ENCODE measurements at regions not wholly inside any gene's neighbourhood (a gene's known extent, or its start where the extent isn't known, plus 50 kb on each side); places are given as distances from the start of the nearest gene placed in this dataset.
"Not testable (repeated sequence)": the region's sequence is repeated elsewhere in the genome, so short reads cannot be mapped to it uniquely, and the experiment has no call there.

DNA sequence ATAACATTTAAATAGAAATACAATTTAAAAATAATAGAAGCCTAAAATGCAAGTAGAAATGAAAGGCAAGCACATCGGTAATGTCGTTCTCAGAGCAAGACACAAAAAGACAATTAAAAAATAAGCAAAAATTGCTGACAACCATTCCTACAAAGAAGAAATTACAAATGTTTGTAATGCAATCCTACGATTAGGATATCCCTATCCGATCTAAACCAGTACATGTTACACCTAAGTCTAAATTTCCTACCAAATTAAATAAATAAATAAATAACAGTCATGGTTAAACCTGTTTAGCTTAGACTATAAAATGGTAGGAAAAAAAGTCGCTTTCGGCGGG is 90.0 kb downstream of the ANXA2R start:
- no peak for DNase-seq (ENCODE audit: low read depth in 1 of 2, low spot score in 1 of 2)

GRCh38 chr5:42949348-42950115 is 90.6 kb downstream of the ANXA2R start:
- peak; percentile 26 to 30 for DNase-seq (ENCODE audit: low read depth in 1 of 2, low spot score in 1 of 2)

GRCh38 chr5:42948961-42949347 is 91.2 kb downstream of the ANXA2R start:
- DNase-seq (ENCODE audit: low read depth in 1 of 2, low spot score in 1 of 2), result no peak

DNA sequence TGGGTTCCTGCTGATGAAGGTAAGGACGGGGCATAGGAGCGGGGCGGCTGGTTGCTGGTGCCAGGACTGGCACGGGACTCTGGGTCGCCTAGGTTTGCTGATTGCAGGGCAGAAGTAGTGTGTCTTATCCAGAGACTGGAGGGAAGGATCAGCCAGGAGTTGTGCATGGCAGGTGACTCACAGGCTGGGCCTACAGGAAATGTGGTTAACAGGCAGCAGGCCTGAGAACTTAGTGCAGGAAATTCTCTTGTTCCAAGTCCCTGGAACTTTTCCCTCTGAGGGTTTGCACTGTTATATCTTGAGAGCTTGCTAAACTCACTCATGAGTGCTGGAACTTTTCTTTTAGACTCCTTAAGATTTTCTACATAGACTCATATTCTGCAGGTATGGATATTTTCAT is 95.1 kb downstream of the ANXA2R start:
- no peak for DNase-seq (ENCODE audit: low read depth in 1 of 2, low spot score in 1 of 2)

GRCh38 chr5:42943931-42944631 is 96.0 kb downstream of the ANXA2R start:
- no peak for DNase-seq (ENCODE audit: low read depth in 1 of 2, low spot score in 1 of 2)

- DNase-seq (ENCODE audit: low read depth in 1 of 2, low spot score in 1 of 2), result no peak
These were observed 99.3 kb downstream of the ANXA2R start for GRCh38 chr5:42940853-42941252.

GRCh38 chr5:42932011-42932410 is 108.1 kb downstream of the ANXA2R start:
- DNase-seq (ENCODE audit: low read depth in 1 of 2, low spot score in 1 of 2), result not testable (repeated sequence)

GRCh38 chr5:42931451-42931850 is 108.7 kb downstream of the ANXA2R start:
- DNase-seq (ENCODE audit: low read depth in 1 of 2, low spot score in 1 of 2), result not testable (repeated sequence)

DNA sequence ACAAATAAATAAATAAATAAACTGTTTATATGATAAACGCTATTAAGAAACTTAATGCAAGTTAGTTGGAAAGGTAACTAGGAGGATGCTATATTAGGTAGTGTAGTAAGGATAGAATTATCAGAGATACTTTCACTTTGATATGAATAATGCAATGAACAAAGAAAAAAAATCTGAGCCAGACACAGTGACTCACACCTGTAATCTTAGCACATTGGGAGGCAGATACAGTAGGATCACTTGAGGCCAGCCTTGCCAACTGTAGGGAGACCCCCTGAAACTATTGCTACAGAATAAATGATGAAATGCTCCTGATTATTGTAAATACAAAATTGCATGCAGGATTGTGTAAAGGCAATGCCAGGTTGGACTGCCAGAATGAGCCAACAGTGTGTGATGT is 109.2 kb downstream of the ANXA2R start:
- no peak for DNase-seq (ENCODE audit: low read depth in 1 of 2, low spot score in 1 of 2)

- DNase-seq (ENCODE audit: low read depth in 1 of 2, low spot score in 1 of 2), result no peak
These were observed 110.2 kb downstream of the ANXA2R start for GRCh38 chr5:42929871-42930270.

- DNase-seq (ENCODE audit: low read depth in 1 of 2, low spot score in 1 of 2), result no peak
These were observed 112.4 kb downstream of the ANXA2R start for GRCh38 chr5:42927730-42928129.

- DNase-seq (ENCODE audit: low read depth in 1 of 2, low spot score in 1 of 2), result no peak
These were observed 113.0 kb upstream of the SELENOP start for GRCh38 chr5:42924686-42925085.

DNA sequence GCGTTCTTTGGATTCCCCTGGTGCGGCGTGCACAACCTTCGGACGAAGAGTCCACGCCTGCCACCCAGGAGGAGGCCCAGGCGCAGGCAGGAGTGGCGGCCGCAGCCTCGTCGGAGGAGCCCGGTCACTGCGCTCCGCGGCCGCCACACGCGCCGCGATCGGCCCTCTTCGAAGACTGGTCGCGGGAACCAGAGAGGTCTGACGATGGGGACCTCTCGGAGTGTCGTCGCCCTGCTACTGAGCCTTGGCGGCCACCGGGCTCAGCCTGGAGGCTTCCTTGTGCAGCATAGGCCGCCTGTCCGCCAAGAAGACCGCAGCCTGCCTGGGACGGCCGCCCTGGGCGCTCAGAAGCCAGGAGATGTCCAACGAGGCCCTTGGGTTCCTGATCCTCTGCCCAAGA is 112.5 kb upstream of the SELENOP start:
- DNase-seq (ENCODE audit: low read depth in 1 of 2, low spot score in 1 of 2), result no peak

DNA sequence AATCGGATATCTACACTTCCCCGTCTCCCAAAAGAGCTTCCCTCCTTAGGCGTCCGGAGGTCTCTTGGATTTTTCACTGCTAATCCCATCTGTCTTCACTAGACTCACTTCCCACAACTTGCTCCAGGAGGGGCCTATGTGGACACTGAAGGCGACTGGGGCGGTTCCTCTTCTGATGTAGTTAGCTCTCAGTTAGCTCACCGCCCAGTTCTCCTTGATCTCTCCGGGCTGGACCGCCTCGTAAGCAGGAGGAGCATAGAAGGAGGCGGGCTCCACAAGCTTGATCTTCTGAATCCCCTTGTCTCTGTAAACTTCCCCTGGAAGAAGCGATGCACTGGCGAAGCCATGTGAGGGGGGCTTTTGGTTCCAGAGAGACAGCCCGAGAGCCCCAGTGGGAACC is 112.0 kb upstream of the SELENOP start:
- no peak for DNase-seq (ENCODE audit: low read depth in 1 of 2, low spot score in 1 of 2)

DNA sequence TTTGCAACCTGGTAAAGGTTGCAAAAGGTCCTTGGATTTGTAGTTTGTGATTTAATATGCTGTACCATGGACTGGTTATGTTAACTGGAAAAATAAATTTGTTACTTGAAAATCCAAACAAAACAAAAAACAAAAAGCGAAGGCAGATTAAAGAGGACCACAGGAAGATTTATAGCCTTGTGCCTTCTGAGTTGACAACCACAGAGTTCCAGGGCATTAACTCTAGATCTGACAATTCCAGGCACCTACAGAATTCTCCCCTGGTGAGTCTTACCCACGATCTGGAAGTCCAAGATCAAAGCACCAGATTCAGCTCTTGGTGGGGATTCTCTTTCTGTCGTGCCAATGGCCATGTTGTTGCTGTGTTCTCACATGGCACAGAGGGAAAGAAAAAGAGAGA is 107.9 kb upstream of the SELENOP start:
- no peak for DNase-seq (ENCODE audit: low read depth in 1 of 2, low spot score in 1 of 2)

DNA sequence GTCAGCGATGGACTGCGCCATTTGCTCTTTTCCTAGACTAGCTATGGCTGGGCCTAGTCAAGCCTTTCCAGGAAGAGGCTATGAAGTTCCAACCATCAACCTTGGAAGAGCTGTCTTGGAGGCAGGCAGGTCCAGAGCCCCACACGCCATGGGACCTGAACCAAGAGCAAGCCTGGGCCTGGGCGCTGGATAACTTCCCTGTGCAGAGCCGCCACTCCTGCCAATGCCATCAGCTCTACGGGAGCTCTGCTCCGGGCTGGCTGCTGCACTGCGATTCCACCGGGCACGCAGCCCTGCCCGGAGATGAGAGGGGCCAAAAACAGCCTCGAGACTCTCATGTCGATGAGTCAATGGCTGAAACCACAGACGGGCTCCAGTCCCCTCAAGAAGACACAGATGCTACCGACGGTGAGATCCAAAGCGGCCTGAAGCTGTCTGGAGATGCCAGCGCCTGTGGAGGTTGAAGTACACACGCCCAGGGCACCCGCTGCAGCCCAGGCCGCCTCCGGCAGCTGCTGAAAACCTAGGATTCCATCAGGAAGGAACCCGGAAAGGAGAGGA is 103.7 kb upstream of the SELENOP start:
- no peak for DNase-seq (ENCODE audit: low read depth in 1 of 2, low spot score in 1 of 2)

GRCh38 chr5:42912184-42912798 is 100.6 kb upstream of the SELENOP start:
- peak in 1 of 2 donors; percentile 25 for DNase-seq (ENCODE audit: low read depth in 1 of 2, low spot score in 1 of 2)

DNA sequence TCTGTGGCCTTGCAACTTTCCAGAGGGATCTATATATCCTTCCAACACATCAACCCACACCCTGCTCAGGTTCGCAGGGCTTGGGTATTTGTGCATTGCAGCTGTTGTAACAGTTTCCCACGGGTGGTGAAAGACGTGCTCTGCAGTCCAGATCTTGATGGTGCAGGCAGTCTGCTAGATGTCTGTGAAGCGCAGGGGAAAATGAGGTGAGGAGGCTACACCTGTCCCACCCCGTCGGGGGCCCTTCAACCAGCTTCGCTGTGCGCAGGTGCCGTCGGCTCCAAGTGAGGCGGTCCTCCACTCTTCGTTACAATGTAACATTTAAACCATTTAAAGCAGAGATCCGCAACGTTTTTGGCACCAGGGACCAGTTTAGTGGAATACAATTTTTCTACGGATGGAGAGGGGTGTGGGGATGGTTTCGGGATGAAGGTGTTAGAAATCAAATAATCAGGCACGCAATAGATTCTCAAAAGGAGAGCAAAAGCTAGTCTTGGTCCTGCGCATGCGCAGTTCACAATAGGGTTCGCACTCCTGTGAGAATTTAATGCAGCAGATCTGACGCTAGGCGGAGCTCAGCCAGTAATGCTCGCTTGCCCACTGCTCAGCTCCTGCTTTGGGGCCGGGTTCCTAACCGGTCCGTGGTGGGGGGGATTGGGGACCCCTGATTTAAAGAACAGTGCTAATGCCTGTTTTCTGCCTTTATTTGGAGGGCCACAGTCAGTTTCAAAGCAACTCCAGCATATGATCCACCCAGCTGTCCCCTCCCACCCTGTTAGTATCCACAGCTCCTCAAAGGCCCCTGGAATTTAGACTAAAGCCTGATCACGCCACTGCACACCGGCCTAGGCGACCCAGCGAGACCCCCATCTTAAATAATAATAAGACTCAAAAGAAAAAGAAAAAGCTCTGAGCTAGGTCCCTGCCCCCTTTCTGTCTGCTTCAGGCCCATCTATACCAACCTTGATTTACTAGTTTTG is 97.1 kb upstream of the SELENOP start:
- DNase-seq (ENCODE audit: low read depth in 1 of 2, low spot score in 1 of 2), result peak; percentile 73 to 90

DNA sequence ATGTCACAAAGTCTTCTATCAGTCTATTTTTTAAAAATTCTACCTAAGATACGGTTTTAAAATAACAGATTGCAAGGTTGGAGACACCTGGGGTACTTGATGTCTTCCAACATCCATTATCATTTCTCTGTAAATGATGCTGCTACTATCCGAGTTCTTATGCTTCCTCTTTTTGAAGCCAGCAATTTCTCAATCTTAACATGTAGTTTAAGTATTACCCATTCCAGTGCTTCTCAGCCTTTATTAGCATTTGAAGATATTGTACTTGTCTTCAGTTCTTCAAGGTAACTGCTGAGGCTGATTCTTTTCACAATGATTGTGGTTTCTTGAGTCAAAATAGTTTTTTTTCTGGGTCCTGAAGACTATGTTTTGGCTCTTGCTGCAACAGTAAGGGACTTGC is 96.4 kb upstream of the SELENOP start:
- DNase-seq (ENCODE audit: low read depth in 1 of 2, low spot score in 1 of 2), result no peak

- DNase-seq (ENCODE audit: low read depth in 1 of 2, low spot score in 1 of 2), result no peak
These were observed 94.1 kb upstream of the SELENOP start for GRCh38 chr5:42905827-42906226.

DNA sequence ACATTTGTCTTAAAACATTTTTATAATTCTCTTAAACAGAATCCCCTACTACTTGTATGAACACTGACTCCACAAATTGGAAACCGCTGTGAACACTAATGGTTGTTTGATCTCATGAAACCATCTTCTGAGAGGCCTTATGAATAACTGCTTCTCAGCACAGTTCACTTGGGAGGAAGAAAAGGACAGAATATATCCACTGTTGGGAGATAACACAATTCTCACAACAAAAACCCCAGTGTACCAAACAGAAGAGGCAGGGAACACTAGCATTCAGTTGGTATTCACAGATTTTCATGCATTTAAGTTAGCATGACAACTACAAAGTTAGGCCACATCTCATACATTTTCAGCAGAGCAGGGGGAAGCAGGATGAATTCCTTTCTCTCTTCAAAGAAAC is 89.0 kb upstream of the SELENOP start:
- no peak for DNase-seq (ENCODE audit: low read depth in 1 of 2, low spot score in 1 of 2)

Measured in activated CD4-positive, alpha-beta T cell treated with anti-CD3 and anti-CD28 coated beads, Interleukin-2, amount 50 U/mL, for 24 hours (primary cell).